B cell (primary cell): ENCODE measurements at regions not wholly inside any gene's neighbourhood (a gene's known extent, or its start where the extent isn't known, plus 50 kb on each side); places are given as distances from the start of the nearest gene placed in this dataset.

Experiments used
- ATAC-seq: fragments of 200-7000 bp; cut with Tn5 transposase; one replicate; pipeline ENCODE4 v1.10.0; 2021; ENCODE audit warnings: low read depth, mild to moderate bottlenecking, moderate number of reproducible peaks, moderate library complexity
- CTCF ChIA-PET: fragments of 350-600 bp; sonication (Branson Sonifier 250); formaldehyde crosslinking; loops from one replicate; lab custom pipeline; 2021; ENCODE audit warnings: antibody characterized with exemption, inconsistent platforms; lab: Charles Lee
- POLR2A ChIA-PET: fragments of 350-600 bp; sonication (Branson Sonifier 250); formaldehyde crosslinking; loops from one replicate; lab custom pipeline; 2021; ENCODE audit warnings: antibody characterized with exemption; lab: Charles Lee
- DNase-seq: peaks from one replicate; pipeline ENCODE4 v3.0.0; 2013
- H2AFZ ChIP-seq: 2 replicates; pipeline ENCODE4 v1.6.1; 2012; ENCODE audit warnings: mild to moderate bottlenecking, low read depth, low read length; ENCODE audit not compliant: insufficient read depth, poor library complexity, severe bottlenecking
- H3K27ac ChIP-seq, 2 donors: 1 replicate in 1 of 2; 2 replicates in 1 of 2; pipeline ENCODE4 v1.5.1; 2012 to 2013; ENCODE audit warnings: low read length in 2 of 2, mild to moderate bottlenecking in 2 of 2, moderate library complexity in 1 of 2
- H3K27me3 ChIP-seq, 4 experiments: fragments of 200-600 bp in 1 of 4; sonication (generic) in 1 of 4; replicated peaks in 1 of 4; 1 replicate in 2 of 4; 2 replicates in 2 of 4; pipeline versions ENCODE4 v1.6.1 to v1.7.0; 2013 to 2016; ENCODE audit warnings: low read length in 3 of 4, mild to moderate bottlenecking in 2 of 4, mixed read lengths in 1 of 4, moderate library complexity in 1 of 4; ENCODE audit not compliant: insufficient read depth in 4 of 4, control insufficient read depth in 3 of 4; ENCODE audit errors: control extremely low read depth in 1 of 4
- H3K36me3 ChIP-seq, 2 experiments: replicated peaks in 1 of 2; 1 replicate in 1 of 2; 2 replicates in 1 of 2; pipeline versions ENCODE4 v1.6.1 to v1.7.1; 2013; ENCODE audit warnings: low read length in 1 of 2; ENCODE audit not compliant: insufficient read depth in 2 of 2, control insufficient read depth in 1 of 2; ENCODE audit errors: control extremely low read depth in 1 of 2, extremely low read depth in 1 of 2
- H3K4me1 ChIP-seq, 2 donors: fragments of 200-600 bp in 1 of 2; sonication (generic) in 1 of 2; 1 replicate in 1 of 2; 2 replicates in 1 of 2; pipeline versions ENCODE4 v1.5.1 to v1.6.1; 2013 to 2017; ENCODE audit warnings: low read length in 2 of 2; ENCODE audit not compliant: control insufficient read depth in 2 of 2, insufficient read depth in 2 of 2
- H3K4me2 ChIP-seq: replicated peaks from 2 replicates; pipeline ENCODE3; 2012; ENCODE audit warnings: mild to moderate bottlenecking, low read depth, low read length; ENCODE audit not compliant: poor library complexity, severe bottlenecking
- H3K4me3 ChIP-seq, 5 experiments: fragments of 200-600 bp in 1 of 5; sonication (generic) in 1 of 5; 1 replicate in 3 of 5; 2 replicates in 2 of 5; pipeline versions ENCODE4 v1.5.1 to v1.7.0; 2011 to 2016; ENCODE audit warnings: low read length in 4 of 5, mild to moderate bottlenecking in 4 of 5, low read depth in 2 of 5, control low read depth in 1 of 5, moderate library complexity in 1 of 5; ENCODE audit not compliant: insufficient read depth in 1 of 5; ENCODE audit errors: control extremely low read depth in 1 of 5, extremely low read depth in 1 of 5
- H3K79me2 ChIP-seq: fragments of 200-600 bp; sonication (generic); one replicate; pipeline ENCODE4 v1.6.0; 2016; ENCODE audit warnings: low read length; ENCODE audit not compliant: control insufficient read depth, insufficient read depth
- H3K9ac ChIP-seq: fragments of 200-600 bp; sonication (generic); 2 replicates; pipeline ENCODE4 v1.6.1; 2017; ENCODE audit warnings: mild to moderate bottlenecking, low read length, moderate library complexity
- H3K9me3 ChIP-seq, 3 donors: one replicate each; pipeline versions ENCODE4 v1.6.1 to v1.7.1; 2013; ENCODE audit warnings: low read length in 2 of 3; ENCODE audit not compliant: control insufficient read depth in 2 of 3, insufficient read depth in 1 of 3; ENCODE audit errors: control extremely low read depth in 1 of 3
- H4K20me1 ChIP-seq: 2 replicates; pipeline ENCODE4 v1.6.0; 2012; ENCODE audit warnings: mild to moderate bottlenecking, low read length; ENCODE audit not compliant: insufficient read depth, control insufficient read depth, poor library complexity, severe bottlenecking
- H3K27ac Mint-ChIP-seq: one replicate; pipeline ENCODE4 v1.8.0; 2021; ENCODE audit warnings: mixed read lengths
- H3K27me3 Mint-ChIP-seq: one replicate; pipeline ENCODE4 v1.8.0; 2021; ENCODE audit warnings: mixed read lengths
- H3K4me1 Mint-ChIP-seq: one replicate; pipeline ENCODE4 v1.8.0; 2021; ENCODE audit warnings: mixed read lengths
- H3K4me3 Mint-ChIP-seq: one replicate; pipeline ENCODE4 v1.8.0; 2021; ENCODE audit warnings: mixed read lengths
- H3K9me3 Mint-ChIP-seq: one replicate; pipeline ENCODE4 v1.8.0; 2022; ENCODE audit warnings: mixed read lengths; ENCODE audit not compliant: insufficient read depth
- EZH2 ChIP-seq: IDR thresholded peaks from 2 replicates; pipeline ENCODE4 v1.6.1; 2012; ENCODE audit warnings: borderline replicate concordance, low read depth, mild to moderate bottlenecking, moderate library complexity, low read length; ENCODE audit not compliant: insufficient read depth, poor library complexity, severe bottlenecking
- WGBS: methylation state at CpG from one replicate; pipeline ENCODE4 v1.1.5; 2013; ENCODE audit warnings: missing lambda C conversion rate; ENCODE audit not compliant: insufficient coverage; 5-methylcytosine and 5-hydroxymethylcytosine counted together
- intact Hi-C: fragments of 100-400 bp; cut with micrococcal nuclease; formaldehyde crosslinking; loops from one replicate; pipeline ENCODE4 v1.10.0; 2022
- TF ChIP-seq, protein P1 (sequence below): fragments of 200-600 bp; IDR thresholded peaks from one replicate; pipeline ENCODE4 v1.8.0; 2022; ENCODE audit warnings: antibody characterized with exemption, mild to moderate bottlenecking

GRCh38 chr5:31100047-31100575 lies 93.4 kb upstream of the CDH6 start:
- Histone ChIP-seq H3K4me1 (no peaks in the 10 kb centered on the region), H3K9me3 (no peaks in the 10 kb centered on the region), H4K20me1 (no peaks in the 10 kb centered on the region), H3K27ac (no peak overlapping the region), H2AFZ (no peak overlapping the region), H3K4me2 (no peak overlapping the region), H3K36me3 (no peaks in the 10 kb centered on the region), H3K4me3 (no peak overlapping the region), H3K79me2 (no peaks in the 10 kb centered on the region), H3K27me3 (no peaks in the 10 kb centered on the region), H3K9ac (no peak overlapping the region)
- H3K27me3 Mint-ChIP-seq: no peaks in the 10 kb centered on the region
- no peak overlapping the region for H3K27ac Mint-ChIP-seq
- no peak for ATAC-seq
- whole genome bisulfite sequencing: 83% methylated on average over 1 of the region's 6 CpGs
- H3K9me3 Mint-ChIP-seq: no peaks in the 10 kb centered on the region
- no peak for DNase-seq
- ChIA-PET CTCF (no interaction called here), POLR2A (no interaction called here)
- TF ChIP-seq EZH2: no peak
- TF ChIP-seq, protein P1, sequence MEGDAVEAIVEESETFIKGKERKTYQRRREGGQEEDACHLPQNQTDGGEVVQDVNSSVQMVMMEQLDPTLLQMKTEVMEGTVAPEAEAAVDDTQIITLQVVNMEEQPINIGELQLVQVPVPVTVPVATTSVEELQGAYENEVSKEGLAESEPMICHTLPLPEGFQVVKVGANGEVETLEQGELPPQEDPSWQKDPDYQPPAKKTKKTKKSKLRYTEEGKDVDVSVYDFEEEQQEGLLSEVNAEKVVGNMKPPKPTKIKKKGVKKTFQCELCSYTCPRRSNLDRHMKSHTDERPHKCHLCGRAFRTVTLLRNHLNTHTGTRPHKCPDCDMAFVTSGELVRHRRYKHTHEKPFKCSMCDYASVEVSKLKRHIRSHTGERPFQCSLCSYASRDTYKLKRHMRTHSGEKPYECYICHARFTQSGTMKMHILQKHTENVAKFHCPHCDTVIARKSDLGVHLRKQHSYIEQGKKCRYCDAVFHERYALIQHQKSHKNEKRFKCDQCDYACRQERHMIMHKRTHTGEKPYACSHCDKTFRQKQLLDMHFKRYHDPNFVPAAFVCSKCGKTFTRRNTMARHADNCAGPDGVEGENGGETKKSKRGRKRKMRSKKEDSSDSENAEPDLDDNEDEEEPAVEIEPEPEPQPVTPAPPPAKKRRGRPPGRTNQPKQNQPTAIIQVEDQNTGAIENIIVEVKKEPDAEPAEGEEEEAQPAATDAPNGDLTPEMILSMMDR: no peak
- intact Hi-C loops: no loop called here
- H3K4me1 Mint-ChIP-seq: no peaks in the 10 kb centered on the region
- H3K4me3 Mint-ChIP-seq: no peak overlapping the region

- no peak overlapping the region for H3K27ac ChIP-seq
- no peaks in the 10 kb centered on the region for H3K36me3 ChIP-seq
- POLR2A ChIA-PET: no interaction called here
- H3K4me3 ChIP-seq: no peak overlapping the region
- Mint-ChIP-seq H3K27me3 (no peaks in the 10 kb centered on the region), H3K4me1 (no peaks in the 10 kb centered on the region), H3K9me3 (no peaks in the 10 kb centered on the region), H3K27ac (no peak overlapping the region), H3K4me3 (no peak overlapping the region)
- H2AFZ ChIP-seq: no peak overlapping the region
- H3K27me3 ChIP-seq: no peaks in the 10 kb centered on the region
- H3K4me2 ChIP-seq: no peak overlapping the region
- H4K20me1 ChIP-seq: no peaks in the 10 kb centered on the region
- CTCF ChIA-PET: no interaction called here
- H3K4me1 ChIP-seq: no peaks in the 10 kb centered on the region
- ATAC-seq: no peak
- DNase-seq: no peak
- TF ChIP-seq, protein P1: no peak
- TF ChIP-seq EZH2: no peak
- H3K79me2 ChIP-seq: no peaks in the 10 kb centered on the region
- intact Hi-C loops: no loop called here
- no CpG with 5 or more reads among the region's 4 CpGs for WGBS
- H3K9me3 ChIP-seq: no peaks in the 10 kb centered on the region
- H3K9ac ChIP-seq: no peak overlapping the region
Measured at GRCh38 chr5:31098811-31099210, 94.7 kb upstream of the CDH6 start.
